PC-9 (cell line): ENCODE measurements at regions not wholly inside any gene's neighbourhood (a gene's known extent, or its start where the extent isn't known, plus 50 kb on each side); places are given as distances from the start of the nearest gene placed in this dataset.

Experiments used
- EZH2 ChIP-seq: fragments of 200-600 bp; sonication (generic); IDR thresholded peaks from 2 replicates; pipeline ENCODE4 v1.8.0; 2017; ENCODE audit warnings: antibody characterized with exemption, low read depth
- TF ChIP-seq, protein P1 (sequence below): fragments of 200-600 bp; sonication (generic); conservative IDR thresholded peaks from 2 replicates; pipeline ENCODE4 v1.6.1; 2017; ENCODE audit warnings: mixed run types, antibody characterized with exemption, mild to moderate bottlenecking, moderate library complexity

DNA sequence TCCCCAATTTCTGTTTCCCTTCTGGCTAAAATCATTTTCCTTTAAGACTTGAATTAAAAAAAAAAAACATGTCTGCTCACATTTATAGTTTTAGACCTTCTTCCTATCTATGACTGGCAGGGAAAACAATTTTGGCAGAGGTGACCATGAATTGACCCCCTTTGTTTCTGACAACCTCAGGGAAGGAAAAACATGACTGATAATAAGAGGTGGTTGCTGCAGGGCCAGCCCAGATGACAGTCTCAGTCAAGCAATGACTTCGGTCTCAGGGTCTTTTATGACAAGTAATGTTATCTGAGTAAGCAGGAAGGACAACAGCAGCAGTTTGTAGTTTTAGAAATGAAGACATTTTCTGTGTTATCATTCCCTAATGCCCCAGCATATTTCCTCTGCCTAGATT is 430.9 kb downstream of the LRIG3 start:
- TF ChIP-seq, protein P1, sequence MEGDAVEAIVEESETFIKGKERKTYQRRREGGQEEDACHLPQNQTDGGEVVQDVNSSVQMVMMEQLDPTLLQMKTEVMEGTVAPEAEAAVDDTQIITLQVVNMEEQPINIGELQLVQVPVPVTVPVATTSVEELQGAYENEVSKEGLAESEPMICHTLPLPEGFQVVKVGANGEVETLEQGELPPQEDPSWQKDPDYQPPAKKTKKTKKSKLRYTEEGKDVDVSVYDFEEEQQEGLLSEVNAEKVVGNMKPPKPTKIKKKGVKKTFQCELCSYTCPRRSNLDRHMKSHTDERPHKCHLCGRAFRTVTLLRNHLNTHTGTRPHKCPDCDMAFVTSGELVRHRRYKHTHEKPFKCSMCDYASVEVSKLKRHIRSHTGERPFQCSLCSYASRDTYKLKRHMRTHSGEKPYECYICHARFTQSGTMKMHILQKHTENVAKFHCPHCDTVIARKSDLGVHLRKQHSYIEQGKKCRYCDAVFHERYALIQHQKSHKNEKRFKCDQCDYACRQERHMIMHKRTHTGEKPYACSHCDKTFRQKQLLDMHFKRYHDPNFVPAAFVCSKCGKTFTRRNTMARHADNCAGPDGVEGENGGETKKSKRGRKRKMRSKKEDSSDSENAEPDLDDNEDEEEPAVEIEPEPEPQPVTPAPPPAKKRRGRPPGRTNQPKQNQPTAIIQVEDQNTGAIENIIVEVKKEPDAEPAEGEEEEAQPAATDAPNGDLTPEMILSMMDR: no peak
- no peak for TF ChIP-seq EZH2
